ENCODE measurements at regions not wholly inside any gene's neighbourhood (a gene's known extent, or its start where the extent isn't known, plus 50 kb on each side); places are given as distances from the start of the nearest gene placed in this dataset.

GRCh38 chr4:175986668-175987067, 79.0 kb upstream of the WDR17 start:
- no peak for TF ChIP-seq CTCF (IDR thresholded peaks at IDR 0.05; ENCODE audit: low read length, missing control alignments)
- no peak overlapping the region for H3K4me3 ChIP-seq (replicated peaks; ENCODE audit: low read depth, low read length)
- DNase-seq (ENCODE audit: low read depth) = no peak

- H3K4me3 ChIP-seq (replicated peaks; ENCODE audit: low read depth, low read length) = no peak overlapping the region
- no peak for TF ChIP-seq CTCF (IDR thresholded peaks at IDR 0.05; ENCODE audit: low read length, missing control alignments)
These were observed 77.1 kb upstream of the WDR17 start for GRCh38 chr4:175988511-175988910.

DNA sequence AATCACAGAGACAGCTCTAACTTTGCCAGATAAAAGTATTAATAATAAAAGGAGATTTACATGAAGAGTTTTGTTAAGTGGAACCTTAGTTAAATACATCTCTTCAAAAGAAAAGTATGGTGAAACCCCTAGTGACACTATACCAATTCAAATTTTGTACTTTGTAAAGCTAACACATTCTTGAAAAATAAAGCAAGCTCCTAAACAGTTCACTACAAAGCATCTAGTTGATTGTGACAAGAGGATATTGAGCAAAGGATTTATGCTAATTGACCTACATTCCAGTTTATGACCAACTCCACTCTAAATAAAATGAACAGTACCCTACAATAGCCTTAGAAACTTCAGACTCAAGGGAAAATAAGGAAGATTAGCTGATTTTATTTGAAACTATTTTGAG, 69.4 kb upstream of the WDR17 start:
- no peak overlapping the region for H3K4me3 ChIP-seq (replicated peaks; ENCODE audit: low read depth, low read length)
- no peak for DNase-seq (ENCODE audit: low read depth)
- TF ChIP-seq CTCF (IDR thresholded peaks at IDR 0.05; ENCODE audit: low read length, missing control alignments) = no peak

More at GRCh38 chr4:175988511-175988910, 77.1 kb upstream of the WDR17 start:
- DNase-seq (ENCODE audit: low read depth) = no peak

- no peak for DNase-seq (ENCODE audit: low read depth)
- H3K4me3 ChIP-seq (replicated peaks; ENCODE audit: low read depth, low read length) = no peak overlapping the region
- TF ChIP-seq CTCF (IDR thresholded peaks at IDR 0.05; ENCODE audit: low read length, missing control alignments) = no peak
These were observed 68.3 kb upstream of the WDR17 start for GRCh38 chr4:175997291-175997690.

DNA sequence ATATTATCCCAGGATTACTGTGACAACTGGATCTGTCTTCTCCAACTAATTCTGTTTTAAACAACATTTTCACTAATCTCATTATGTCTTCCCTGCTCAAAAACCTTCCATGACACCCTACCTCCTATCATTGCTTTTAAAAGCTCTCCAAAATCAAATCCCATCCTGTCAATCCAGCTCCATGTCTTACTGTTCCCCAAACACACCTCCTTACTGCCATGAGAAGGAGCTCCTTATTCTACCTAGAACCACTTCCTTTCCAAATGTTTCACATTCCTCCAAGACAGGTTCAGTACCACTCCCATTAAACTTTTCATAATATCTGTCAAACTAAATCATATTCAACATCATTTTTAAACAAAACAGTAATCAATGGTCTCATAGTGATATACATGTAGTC, 66.9 kb upstream of the WDR17 start:
- H3K4me3 ChIP-seq (replicated peaks; ENCODE audit: low read depth, low read length) = no peak overlapping the region
- DNase-seq (ENCODE audit: low read depth) = peak; percentile 1
- TF ChIP-seq CTCF (IDR thresholded peaks at IDR 0.05; ENCODE audit: low read length, missing control alignments) = no peak

DNA sequence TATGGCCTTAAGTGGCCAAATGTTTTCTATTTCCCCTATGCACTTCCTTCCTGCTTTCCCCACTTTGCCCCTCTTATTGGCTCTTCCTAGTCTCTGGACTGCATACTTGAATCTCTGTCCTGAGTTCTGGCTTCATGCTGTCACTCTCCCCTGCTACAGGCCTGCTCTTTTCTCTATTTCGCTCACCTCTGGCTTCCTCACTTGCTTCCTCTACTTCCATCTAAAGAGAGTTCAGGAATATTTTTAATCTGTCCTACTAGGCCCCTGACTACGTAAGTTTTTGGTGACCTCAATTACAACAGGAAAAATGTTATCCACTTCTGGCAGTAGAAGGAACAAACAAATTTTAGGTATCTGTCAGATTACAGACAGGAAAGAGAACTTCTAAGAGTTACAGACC, 65.7 kb upstream of the WDR17 start:
- TF ChIP-seq CTCF (IDR thresholded peaks at IDR 0.05; ENCODE audit: low read length, missing control alignments) = no peak
- no peak for DNase-seq (ENCODE audit: low read depth)
- no peak overlapping the region for H3K4me3 ChIP-seq (replicated peaks; ENCODE audit: low read depth, low read length)

DNA sequence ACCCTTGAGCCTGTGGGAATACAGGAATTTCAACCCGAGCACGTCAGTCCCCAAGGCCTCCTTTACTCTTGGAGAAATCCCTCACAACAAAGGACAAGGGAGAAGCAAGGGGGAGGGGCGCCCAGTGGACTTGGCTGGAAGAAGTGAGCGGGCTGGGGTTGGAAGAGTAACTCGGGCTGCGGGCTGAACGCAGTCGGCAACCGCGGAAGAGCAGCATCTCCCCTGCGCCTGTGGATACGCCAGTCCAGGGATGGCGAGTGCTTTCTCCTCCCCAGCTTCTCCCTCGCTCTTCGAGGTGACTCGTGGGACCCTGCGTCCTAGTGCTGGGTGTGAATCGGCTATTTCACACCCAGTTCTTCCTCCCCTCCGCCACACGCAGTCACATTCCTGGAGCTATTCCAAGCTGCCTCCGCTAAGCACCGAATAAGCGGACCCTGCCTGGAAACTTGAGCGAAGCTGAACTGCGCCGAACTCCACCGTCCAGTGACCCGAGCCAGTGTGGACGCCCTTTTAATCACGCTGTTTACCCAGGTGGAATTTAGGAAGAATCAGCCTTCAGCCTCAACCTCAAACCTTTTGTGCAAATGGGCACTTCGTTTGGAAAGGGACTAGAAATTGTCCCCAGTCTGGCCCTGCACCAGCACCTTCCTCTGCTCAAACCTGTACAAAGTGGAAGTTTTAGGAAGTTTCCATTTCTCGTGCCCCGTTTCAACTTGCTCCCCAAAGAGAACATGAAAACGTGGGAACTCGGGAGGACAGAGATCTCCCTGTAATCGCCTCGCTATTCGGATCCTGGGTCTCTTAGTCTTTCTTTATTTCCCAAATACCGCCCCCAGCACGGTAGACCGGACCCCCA, 64.3 kb upstream of the WDR17 start:
- DNase-seq (ENCODE audit: low read depth) = peak; percentile 20
- TF ChIP-seq CTCF (IDR thresholded peaks at IDR 0.05; ENCODE audit: low read length, missing control alignments) = no peak
- peak overlapping the region; percentile 42 for H3K4me3 ChIP-seq (replicated peaks; ENCODE audit: low read depth, low read length)
